Choroid plexus epithelial cell (primary cell): ENCODE measurements at regions not wholly inside any gene's neighbourhood (a gene's known extent, or its start where the extent isn't known, plus 50 kb on each side); places are given as distances from the start of the nearest gene placed in this dataset.
"Not testable (repeated sequence)": the region's sequence is repeated elsewhere in the genome, so short reads cannot be mapped to it uniquely, and the experiment has no call there.

ENCODE experiments used
- DNase-seq: peaks from one replicate; pipeline ENCODE4 v3.0.0-alpha.2; 2010; ENCODE audit warnings: low read depth
- H3K4me3 ChIP-seq: 2 replicates; pipeline ENCODE4 v1.5.1; 2011; ENCODE audit warnings: low read depth, mild to moderate bottlenecking, control low read depth, low read length, moderate library complexity
- CTCF ChIP-seq: conservative IDR thresholded peaks from 2 replicates; pipeline ENCODE4 v1.5.1; 2011; ENCODE audit warnings: low read depth, mild to moderate bottlenecking, control low read depth, inconsistent platforms, low read length, moderate library complexity

- TF ChIP-seq CTCF = no peak
- no peak overlapping the region for H3K4me3 ChIP-seq
- no peak for DNase-seq
Measured at GRCh38 chr2:239803766-239804115, 221.4 kb downstream of the NDUFA10 start.

GRCh38 chr2:239803102-239803765 lies 221.9 kb downstream of the NDUFA10 start:
- no peak for TF ChIP-seq CTCF
- no peak for DNase-seq
- H3K4me3 ChIP-seq = no peak overlapping the region

- DNase-seq = no peak
- no peak for TF ChIP-seq CTCF
- H3K4me3 ChIP-seq = no peak overlapping the region
Measured at GRCh38 chr2:239802185-239802649, 222.9 kb downstream of the NDUFA10 start.

GRCh38 chr2:239801404-239802184 lies 223.5 kb downstream of the NDUFA10 start:
- no peak for TF ChIP-seq CTCF
- DNase-seq = no peak
- H3K4me3 ChIP-seq = no peak overlapping the region

GRCh38 chr2:239800785-239801386 lies 224.3 kb downstream of the NDUFA10 start:
- no peak overlapping the region for H3K4me3 ChIP-seq
- no peak for DNase-seq
- no peak for TF ChIP-seq CTCF

GRCh38 chr2:239797316-239797715 lies 227.8 kb downstream of the NDUFA10 start:
- DNase-seq = no peak
- H3K4me3 ChIP-seq = no peak overlapping the region
- TF ChIP-seq CTCF = no peak

- not testable (repeated sequence) for H3K4me3 ChIP-seq, DNase-seq
Measured at GRCh38 chr2:239795761-239796160, 229.4 kb downstream of the NDUFA10 start.
